K562 (cell line): ENCODE measurements at regions not wholly inside any gene's neighbourhood (a gene's known extent, or its start where the extent isn't known, plus 50 kb on each side); places are given as distances from the start of the nearest gene placed in this dataset.

Experiments
- ATAC-seq: fragments of 200-7000 bp; cut with Tn5 transposase; 3 replicates; pipeline ENCODE4 v1.9.1; 2020; ENCODE audit warnings: moderate library complexity
- BruUV-seq: library from RNA; stranded (reverse); fragments of 400-500 nt; replicated peaks from 2 replicates; lab custom pipeline; 2021; lab: Mats Ljungman, UMichigan
- CTCF ChIA-PET: fragments of 300-600 bp; formaldehyde crosslinking; extraction: SDS; loops from one replicate; lab custom pipeline; 2021; ENCODE audit warnings: low intra/inter-chr PET ratio; lab: Yijun Ruan, JAX
- POLR2A ChIA-PET: fragments of 300-600, 350-650 bp; sonication (Branson Sonifier 250); formaldehyde crosslinking; extraction: SDS; loops from one replicate; lab custom pipeline; 2021; ENCODE audit warnings: antibody characterized with exemption, inconsistent platforms; lab: Yijun Ruan, JAX
- DNase-seq, 4 experiments: peaks; one replicate each; pipeline versions ENCODE4 v3.0.0 to v3.0.0-alpha.2; 2011 to 2018; ENCODE audit warnings: low spot score in 3 of 4, mixed read lengths in 3 of 4; ENCODE audit errors: extremely low read depth in 1 of 4
- FAIRE-seq: peaks from 2 replicates; lab custom pipeline; 2011; peaks lifted over from hg19 to GRCh38; lab: Jason Lieb, UNC
- H2AFZ ChIP-seq: 2 replicates; pipeline ENCODE4 v1.6.0; 2011; ENCODE audit warnings: low read depth, low read length, control low read depth, inconsistent platforms
- H3K27ac ChIP-seq: fragments of 200-600 bp; 3 replicates; pipeline ENCODE4 v1.8.0; 2011; ENCODE audit warnings: low read depth, mild to moderate bottlenecking, control low read depth, inconsistent platforms, low read length, moderate library complexity, mixed read lengths; ENCODE audit errors: extremely low read depth
- H3K27me3 ChIP-seq, 2 experiments: fragments of 300-600 bp in 1 of 2; 2 replicates in 1 of 2; 3 replicates in 1 of 2; pipeline versions ENCODE4 v1.6.0 to v1.8.0; 2011; ENCODE audit warnings: inconsistent platforms in 2 of 2, low read length in 2 of 2, mild to moderate bottlenecking in 1 of 2, mixed read lengths in 1 of 2, moderate library complexity in 1 of 2; ENCODE audit not compliant: control insufficient read depth in 2 of 2, insufficient read depth in 2 of 2
- H3K36me3 ChIP-seq: fragments of 300-600 bp; 3 replicates; pipeline ENCODE4 v1.8.0; 2011; ENCODE audit warnings: mild to moderate bottlenecking, low read length, inconsistent platforms; ENCODE audit not compliant: control insufficient read depth, insufficient read depth
- H3K4me1 ChIP-seq, 2 experiments: fragments of 200-600 bp in 1 of 2; replicated peaks in 1 of 2; 2 replicates in 1 of 2; 3 replicates in 1 of 2; pipeline versions ENCODE4 v1.5.1 to v1.8.0; 2011; ENCODE audit warnings: inconsistent platforms in 2 of 2, low read length in 2 of 2, mild to moderate bottlenecking in 1 of 2, mixed read lengths in 1 of 2, moderate library complexity in 1 of 2; ENCODE audit not compliant: control insufficient read depth in 2 of 2, insufficient read depth in 2 of 2
- H3K4me2 ChIP-seq: 2 replicates; pipeline ENCODE4 v1.6.1; 2011; ENCODE audit warnings: low read length, control low read depth, inconsistent platforms, mixed read lengths; ENCODE audit not compliant: insufficient read depth
- H3K4me3 ChIP-seq: fragments of 200-600 bp; sonication (generic), shearing (Covaris generic); 2 replicates; pipeline ENCODE4 v1.5.1; 2016; ENCODE audit warnings: control low read depth, inconsistent platforms
- H3K79me2 ChIP-seq: fragments of 200-600 bp; 3 replicates; pipeline ENCODE4 v1.8.0; 2011; ENCODE audit warnings: low read length, inconsistent platforms; ENCODE audit not compliant: control insufficient read depth, insufficient read depth
- H3K9ac ChIP-seq, 2 experiments: 2 replicates each; pipeline versions ENCODE4 v1.6.0 to v1.6.1; 2011; ENCODE audit warnings: low read depth in 2 of 2, low read length in 2 of 2, control low read depth in 1 of 2, inconsistent platforms in 1 of 2, mild to moderate bottlenecking in 1 of 2, mixed read lengths in 1 of 2; ENCODE audit not compliant: insufficient read depth in 1 of 2
- H3K9me1 ChIP-seq: one replicate; pipeline ENCODE4 v1.6.0; 2011; ENCODE audit warnings: inconsistent platforms, mild to moderate bottlenecking, low read length, moderate library complexity; ENCODE audit not compliant: control insufficient read depth, insufficient read depth
- H3K9me3 ChIP-seq: replicated peaks from 2 replicates; pipeline ENCODE4 v1.5.1; 2011; ENCODE audit warnings: low read depth, low read length, inconsistent platforms; ENCODE audit not compliant: control insufficient read depth, insufficient read depth
- H4K20me1 ChIP-seq: replicated peaks from 2 replicates; pipeline ENCODE4 v1.6.1; 2011; ENCODE audit warnings: low read length, inconsistent platforms, mixed read lengths; ENCODE audit not compliant: control insufficient read depth, insufficient read depth
- CAMTA2 ChIP-seq: fragments of 250-450 bp; sonication (Bioruptor Pico); conservative IDR thresholded peaks from 2 replicates; pipeline ENCODE4 v1.5.1; 2022
- CEBPG ChIP-seq, 3 experiments: fragments of 200-800 bp in 1 of 3; sonication (Bioruptor generic) in 1 of 3; sonication (generic) in 1 of 3; formaldehyde crosslinking in 1 of 3; IDR thresholded peaks in 2 of 3; conservative IDR thresholded peaks in 1 of 3; 2 replicates each; pipeline versions ENCODE4 v1.6.1 to v1.8.0; 2016 to 2022; ENCODE audit warnings: missing compliant biosample characterization in 2 of 3, missing genetic modification characterization in 2 of 3, mild to moderate bottlenecking in 1 of 3, missing genetic modification reagents in 1 of 3
- GATAD2A ChIP-seq: fragments of 450-650 bp; IDR thresholded peaks from 2 replicates; pipeline ENCODE4 v1.6.1; 2017
- GTF2F1 ChIP-seq: IDR thresholded peaks from 2 replicates; pipeline ENCODE4 v1.6.1; 2011; ENCODE audit warnings: low read depth, low read length, improper control_type of control experiment
- MAZ ChIP-seq, 2 experiments: fragments of 450-650 bp in 1 of 2; sonication (generic) in 1 of 2; formaldehyde crosslinking; IDR thresholded peaks in 1 of 2; conservative IDR thresholded peaks in 1 of 2; 2 replicates each; pipeline versions ENCODE4 v1.4.0 to v1.5.0; 2020; ENCODE audit warnings: mild to moderate bottlenecking in 1 of 2, missing genetic modification reagents in 1 of 2
- MLX ChIP-seq, 2 experiments: fragments of 450-650 bp in 1 of 2; sonication (generic) in 1 of 2; formaldehyde crosslinking; conservative IDR thresholded peaks; 2 replicates each; pipeline versions ENCODE4 v1.4.0 to v1.8.1; 2020 to 2022; ENCODE audit warnings: mild to moderate bottlenecking in 1 of 2, missing genetic modification reagents in 1 of 2
- NFATC3 ChIP-seq: fragments of 450-650 bp; IDR thresholded peaks from 2 replicates; pipeline ENCODE4 v1.6.1; 2017; ENCODE audit warnings: mild to moderate bottlenecking
- RAD21 ChIP-seq, 2 experiments: fragments of 250-450 bp in 1 of 2; fragments of 450-650 bp in 1 of 2; sonication (Bioruptor Pico) in 1 of 2; formaldehyde crosslinking in 1 of 2; IDR thresholded peaks in 1 of 2; conservative IDR thresholded peaks in 1 of 2; 2 replicates each; pipeline versions ENCODE4 v1.4.0 to v1.8.0; 2020 to 2022; ENCODE audit warnings: mild to moderate bottlenecking in 2 of 2, moderate library complexity in 1 of 2
- REST ChIP-seq, 2 experiments: fragments of 450-650 bp; formaldehyde crosslinking in 1 of 2; IDR thresholded peaks; 2 replicates each; pipeline versions ENCODE4 v1.4.0 to v1.6.1; 2014 to 2020; ENCODE audit warnings: mild to moderate bottlenecking in 2 of 2, borderline replicate concordance in 1 of 2, low read depth in 1 of 2
- SMC3 ChIP-seq: conservative IDR thresholded peaks from 2 replicates; pipeline ENCODE4 v1.6.1; 2011; ENCODE audit warnings: low read depth, low read length, improper control_type of control experiment; ENCODE audit not compliant: insufficient read depth
- TOE1 ChIP-seq, 2 experiments: fragments of 450-650 bp in 1 of 2; sonication (generic) in 1 of 2; formaldehyde crosslinking in 1 of 2; IDR thresholded peaks; 2 replicates each; pipeline versions ENCODE4 v1.7.1 to v1.8.0; 2016 to 2022; ENCODE audit warnings: borderline replicate concordance in 2 of 2, mild to moderate bottlenecking in 2 of 2, antibody characterized with exemption in 1 of 2, inconsistent platforms in 1 of 2, low read depth in 1 of 2, missing genetic modification reagents in 1 of 2, moderate library complexity in 1 of 2
- TRIM28 ChIP-seq: fragments of 450-650 bp; IDR thresholded peaks from 2 replicates; pipeline ENCODE4 v1.6.1; 2017
- WGBS: fragments of 100-300 bp; shearing (Covaris generic); methylation state at CpG from one replicate; pipeline ENCODE4 v1.1.6; 2016; ENCODE audit warnings: low coverage, mixed read lengths; ENCODE audit not compliant: insufficient coverage; ENCODE audit errors: missing lambda C conversion rate; 5-methylcytosine and 5-hydroxymethylcytosine counted together
- in situ Hi-C: fragments of 300-500 bp; cut with MboI; formaldehyde crosslinking; loops from 4 replicates; pipeline ENCODE4 v1.15.0; 2018; ENCODE audit warnings: inconsistent platforms, mixed read lengths
- intact Hi-C: fragments of 100-400 bp; cut with micrococcal nuclease; formaldehyde crosslinking; loops from 2 replicates; pipeline ENCODE4 v1.14.2; 2022

- no peak for FAIRE-seq
- ChIA-PET POLR2A (no interaction called here), CTCF (no interaction called here)
- BruUV-seq, result no TSS peak
- Histone ChIP-seq H3K4me3 (no peak overlapping the region), H4K20me1 (no peaks in the 10 kb centered on the region), H3K36me3 (no peaks in the 10 kb centered on the region), H3K4me1 (no peaks in the 10 kb centered on the region), H3K27me3 (no peaks in the 10 kb centered on the region), H3K79me2 (no peaks in the 10 kb centered on the region), H3K9ac (no peak overlapping the region), H3K9me3 (no peaks in the 10 kb centered on the region), H3K9me1 (no peaks in the 10 kb centered on the region), H3K27ac (no peak overlapping the region), H3K4me2 (no peak overlapping the region), H2AFZ (no peak overlapping the region)
- ATAC-seq, result peak; percentile 55; the same call in 1 of the 3 replicates
- intact Hi-C loops, result loop anchor here (1.0 kb wide), 1 partner anchor 1405 kb away; no protein-coding TSS in a partner anchor
- peak; percentile 14 to 49 (median 22) for DNase-seq
- 0% methylated on average over 6 of the region's 6 CpGs for WGBS
- in situ Hi-C loops, result no loop called here
- no peak for TF ChIP-seq TOE1 (IDR thresholded peaks at IDR 0.05; ENCODE audit: borderline replicate concordance)
- no peak for TF ChIP-seq TOE1 (CRISPR knock-in tag; IDR thresholded peaks at IDR 0.05; ENCODE audit: borderline replicate concordance, low read depth)
- no peak for TF ChIP-seq GTF2F1
- no peak for TF ChIP-seq MLX (CRISPR knock-in tag; conservative IDR thresholded peaks at IDR 0.05)
- no peak for TF ChIP-seq NFATC3
- TF ChIP-seq REST (IDR thresholded peaks at IDR 0.05; ENCODE audit: borderline replicate concordance), result peak; percentile 17; the same call in 1 of the 2 replicates
- TF ChIP-seq REST (CRISPR knock-in tag; IDR thresholded peaks at IDR 0.05; ENCODE audit: low read depth), result no peak
- TF ChIP-seq CAMTA2, result no peak
- TF ChIP-seq CEBPG (CRISPR knock-in tag; IDR thresholded peaks at IDR 0.05), result no peak
- no peak for TF ChIP-seq CEBPG (tag; conservative IDR thresholded peaks at IDR 0.05 in 1 of 2, IDR thresholded peaks at IDR 0.05 in 1 of 2)
- 0 out of 2 replicates have a peak, but pooled peaks have one; percentile 34 for TF ChIP-seq SMC3
- TF ChIP-seq RAD21 (CRISPR knock-in tag; conservative IDR thresholded peaks at IDR 0.05 in 1 of 2, IDR thresholded peaks at IDR 0.05 in 1 of 2), result peak; percentile 44 to 59
- TF ChIP-seq TRIM28, result no peak
- TF ChIP-seq MAZ (CRISPR knock-in tag; conservative IDR thresholded peaks at IDR 0.05 in 1 of 2, IDR thresholded peaks at IDR 0.05 in 1 of 2), result no peak
- TF ChIP-seq GATAD2A, result no peak
These were observed 155.5 kb upstream of the NMUR2 start for GRCh38 chr5:152560512-152561137.
